K562 (cell line): ENCODE measurements at regions not wholly inside any gene's neighbourhood (a gene's known extent, or its start where the extent isn't known, plus 50 kb on each side); places are given as distances from the start of the nearest gene placed in this dataset.

Experiments used
- ATAC-seq: fragments of 200-7000 bp; cut with Tn5 transposase; 3 replicates; pipeline ENCODE4 v1.9.1; 2020; ENCODE audit warnings: moderate library complexity
- BruUV-seq: library from RNA; stranded (reverse); fragments of 400-500 nt; replicated peaks from 2 replicates; lab custom pipeline; 2021; lab: Mats Ljungman, UMichigan
- CTCF ChIA-PET: fragments of 300-600 bp; formaldehyde crosslinking; extraction: SDS; loops from one replicate; lab custom pipeline; 2021; ENCODE audit warnings: low intra/inter-chr PET ratio; lab: Yijun Ruan, JAX
- POLR2A ChIA-PET: fragments of 300-600, 350-650 bp; sonication (Branson Sonifier 250); formaldehyde crosslinking; extraction: SDS; loops from one replicate; lab custom pipeline; 2021; ENCODE audit warnings: antibody characterized with exemption, inconsistent platforms; lab: Yijun Ruan, JAX
- DNase-seq, 4 experiments: peaks; one replicate each; pipeline versions ENCODE4 v3.0.0 to v3.0.0-alpha.2; 2011 to 2018; ENCODE audit warnings: low spot score in 3 of 4, mixed read lengths in 3 of 4; ENCODE audit errors: extremely low read depth in 1 of 4
- FAIRE-seq: peaks from 2 replicates; lab custom pipeline; 2011; peaks lifted over from hg19 to GRCh38; lab: Jason Lieb, UNC
- H2AFZ ChIP-seq: 2 replicates; pipeline ENCODE4 v1.6.0; 2011; ENCODE audit warnings: low read depth, low read length, control low read depth, inconsistent platforms
- H3K27ac ChIP-seq: fragments of 200-600 bp; 3 replicates; pipeline ENCODE4 v1.8.0; 2011; ENCODE audit warnings: low read depth, mild to moderate bottlenecking, control low read depth, inconsistent platforms, low read length, moderate library complexity, mixed read lengths; ENCODE audit errors: extremely low read depth
- H3K27me3 ChIP-seq, 2 experiments: fragments of 300-600 bp in 1 of 2; 2 replicates in 1 of 2; 3 replicates in 1 of 2; pipeline versions ENCODE4 v1.6.0 to v1.8.0; 2011; ENCODE audit warnings: inconsistent platforms in 2 of 2, low read length in 2 of 2, mild to moderate bottlenecking in 1 of 2, mixed read lengths in 1 of 2, moderate library complexity in 1 of 2; ENCODE audit not compliant: control insufficient read depth in 2 of 2, insufficient read depth in 2 of 2
- H3K36me3 ChIP-seq: fragments of 300-600 bp; 3 replicates; pipeline ENCODE4 v1.8.0; 2011; ENCODE audit warnings: mild to moderate bottlenecking, low read length, inconsistent platforms; ENCODE audit not compliant: control insufficient read depth, insufficient read depth
- H3K4me1 ChIP-seq, 2 experiments: fragments of 200-600 bp in 1 of 2; replicated peaks in 1 of 2; 2 replicates in 1 of 2; 3 replicates in 1 of 2; pipeline versions ENCODE4 v1.5.1 to v1.8.0; 2011; ENCODE audit warnings: inconsistent platforms in 2 of 2, low read length in 2 of 2, mild to moderate bottlenecking in 1 of 2, mixed read lengths in 1 of 2, moderate library complexity in 1 of 2; ENCODE audit not compliant: control insufficient read depth in 2 of 2, insufficient read depth in 2 of 2
- H3K4me2 ChIP-seq: 2 replicates; pipeline ENCODE4 v1.6.1; 2011; ENCODE audit warnings: low read length, control low read depth, inconsistent platforms, mixed read lengths; ENCODE audit not compliant: insufficient read depth
- H3K4me3 ChIP-seq: fragments of 200-600 bp; sonication (generic), shearing (Covaris generic); 2 replicates; pipeline ENCODE4 v1.5.1; 2016; ENCODE audit warnings: control low read depth, inconsistent platforms
- H3K79me2 ChIP-seq: fragments of 200-600 bp; 3 replicates; pipeline ENCODE4 v1.8.0; 2011; ENCODE audit warnings: low read length, inconsistent platforms; ENCODE audit not compliant: control insufficient read depth, insufficient read depth
- H3K9ac ChIP-seq, 2 experiments: 2 replicates each; pipeline versions ENCODE4 v1.6.0 to v1.6.1; 2011; ENCODE audit warnings: low read depth in 2 of 2, low read length in 2 of 2, control low read depth in 1 of 2, inconsistent platforms in 1 of 2, mild to moderate bottlenecking in 1 of 2, mixed read lengths in 1 of 2; ENCODE audit not compliant: insufficient read depth in 1 of 2
- H3K9me1 ChIP-seq: one replicate; pipeline ENCODE4 v1.6.0; 2011; ENCODE audit warnings: inconsistent platforms, mild to moderate bottlenecking, low read length, moderate library complexity; ENCODE audit not compliant: control insufficient read depth, insufficient read depth
- H3K9me3 ChIP-seq: replicated peaks from 2 replicates; pipeline ENCODE4 v1.5.1; 2011; ENCODE audit warnings: low read depth, low read length, inconsistent platforms; ENCODE audit not compliant: control insufficient read depth, insufficient read depth
- H4K20me1 ChIP-seq: replicated peaks from 2 replicates; pipeline ENCODE4 v1.6.1; 2011; ENCODE audit warnings: low read length, inconsistent platforms, mixed read lengths; ENCODE audit not compliant: control insufficient read depth, insufficient read depth
- EP300 ChIP-seq: IDR thresholded peaks from 2 replicates; pipeline ENCODE4 v1.6.1; 2012; ENCODE audit warnings: low read length, improper control_type of control experiment
- MCM2 ChIP-seq: fragments of 450-650 bp; IDR thresholded peaks from 2 replicates; pipeline ENCODE4 v1.6.1; 2017; ENCODE audit warnings: low read depth, mild to moderate bottlenecking
- POLR3G ChIP-seq: IDR thresholded peaks from 2 replicates; pipeline ENCODE4 v1.6.1; 2011; ENCODE audit not compliant: insufficient read length, insufficient replicate concordance; ENCODE audit errors: extremely low read depth
- SMARCA4 ChIP-seq: fragments of 450-650 bp; IDR thresholded peaks from 2 replicates; pipeline ENCODE4 v1.6.1; 2016
- TRIM25 ChIP-seq: fragments of 450-650 bp; IDR thresholded peaks from 2 replicates; pipeline ENCODE4 v1.7.0; 2016; ENCODE audit warnings: borderline replicate concordance
- ZC3H4 ChIP-seq: sonication (generic); formaldehyde crosslinking; IDR thresholded peaks from 2 replicates; pipeline ENCODE4 v1.9.0; 2021; ENCODE audit warnings: missing genetic modification reagents, borderline replicate concordance
- WGBS: fragments of 100-300 bp; shearing (Covaris generic); methylation state at CpG from one replicate; pipeline ENCODE4 v1.1.6; 2016; ENCODE audit warnings: low coverage, mixed read lengths; ENCODE audit not compliant: insufficient coverage; ENCODE audit errors: missing lambda C conversion rate; 5-methylcytosine and 5-hydroxymethylcytosine counted together
- in situ Hi-C: fragments of 300-500 bp; cut with MboI; formaldehyde crosslinking; loops from 4 replicates; pipeline ENCODE4 v1.15.0; 2018; ENCODE audit warnings: inconsistent platforms, mixed read lengths
- intact Hi-C: fragments of 100-400 bp; cut with micrococcal nuclease; formaldehyde crosslinking; loops from 2 replicates; pipeline ENCODE4 v1.14.2; 2022
- TF ChIP-seq, protein P1 (sequence below), 2 experiments: fragments of 450-650 bp; formaldehyde crosslinking in 1 of 2; IDR thresholded peaks; 2 replicates each; pipeline versions ENCODE4 v1.4.0 to v1.6.1; 2014 to 2020; ENCODE audit warnings: mild to moderate bottlenecking in 2 of 2, borderline replicate concordance in 1 of 2, low read depth in 1 of 2

- Histone ChIP-seq H4K20me1 (no peaks in the 10 kb centered on the region), H3K9me1 (no peaks in the 10 kb centered on the region), H3K4me1 (no peaks in the 10 kb centered on the region), H3K36me3 (no peaks in the 10 kb centered on the region), H3K4me2 (no peak overlapping the region), H3K27ac (no peak overlapping the region), H3K79me2 (no peaks in the 10 kb centered on the region), H3K9me3 (0 out of 2 replicates have a peak, but pooled peaks cover 2% of the 10 kb centered on the region), H2AFZ (no peak overlapping the region), H3K4me3 (no peak overlapping the region), H3K9ac (no peak overlapping the region), H3K27me3 (no peaks in the 10 kb centered on the region)
- POLR2A ChIA-PET, result no interaction called here
- DNase-seq (no peak), ATAC-seq (no peak), FAIRE-seq (no peak)
- BruUV-seq, result no TSS peak
- TF ChIP-seq TRIM25 (no peak), SMARCA4 (no peak), POLR3G (no peak), ZC3H4 (CRISPR knock-in tag) (no peak), MCM2 (no peak), EP300 (no peak)
- TF ChIP-seq, protein P1, sequence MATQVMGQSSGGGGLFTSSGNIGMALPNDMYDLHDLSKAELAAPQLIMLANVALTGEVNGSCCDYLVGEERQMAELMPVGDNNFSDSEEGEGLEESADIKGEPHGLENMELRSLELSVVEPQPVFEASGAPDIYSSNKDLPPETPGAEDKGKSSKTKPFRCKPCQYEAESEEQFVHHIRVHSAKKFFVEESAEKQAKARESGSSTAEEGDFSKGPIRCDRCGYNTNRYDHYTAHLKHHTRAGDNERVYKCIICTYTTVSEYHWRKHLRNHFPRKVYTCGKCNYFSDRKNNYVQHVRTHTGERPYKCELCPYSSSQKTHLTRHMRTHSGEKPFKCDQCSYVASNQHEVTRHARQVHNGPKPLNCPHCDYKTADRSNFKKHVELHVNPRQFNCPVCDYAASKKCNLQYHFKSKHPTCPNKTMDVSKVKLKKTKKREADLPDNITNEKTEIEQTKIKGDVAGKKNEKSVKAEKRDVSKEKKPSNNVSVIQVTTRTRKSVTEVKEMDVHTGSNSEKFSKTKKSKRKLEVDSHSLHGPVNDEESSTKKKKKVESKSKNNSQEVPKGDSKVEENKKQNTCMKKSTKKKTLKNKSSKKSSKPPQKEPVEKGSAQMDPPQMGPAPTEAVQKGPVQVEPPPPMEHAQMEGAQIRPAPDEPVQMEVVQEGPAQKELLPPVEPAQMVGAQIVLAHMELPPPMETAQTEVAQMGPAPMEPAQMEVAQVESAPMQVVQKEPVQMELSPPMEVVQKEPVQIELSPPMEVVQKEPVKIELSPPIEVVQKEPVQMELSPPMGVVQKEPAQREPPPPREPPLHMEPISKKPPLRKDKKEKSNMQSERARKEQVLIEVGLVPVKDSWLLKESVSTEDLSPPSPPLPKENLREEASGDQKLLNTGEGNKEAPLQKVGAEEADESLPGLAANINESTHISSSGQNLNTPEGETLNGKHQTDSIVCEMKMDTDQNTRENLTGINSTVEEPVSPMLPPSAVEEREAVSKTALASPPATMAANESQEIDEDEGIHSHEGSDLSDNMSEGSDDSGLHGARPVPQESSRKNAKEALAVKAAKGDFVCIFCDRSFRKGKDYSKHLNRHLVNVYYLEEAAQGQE (IDR thresholded peaks at IDR 0.05; ENCODE audit: borderline replicate concordance), result no peak
- TF ChIP-seq, protein P1 (CRISPR knock-in tag; IDR thresholded peaks at IDR 0.05; ENCODE audit: low read depth), result no peak
- 2% methylated on average over 2 of the region's 2 CpGs for WGBS
- CTCF ChIA-PET, result no interaction called here
- in situ Hi-C loops (no loop called here), intact Hi-C loops (no loop called here)
Measured at GRCh38 chr3:29141918-29142275, 139.0 kb upstream of the RBMS3 start.
